Keratinocyte (primary cell): ENCODE measurements at regions not wholly inside any gene's neighbourhood (a gene's known extent, or its start where the extent isn't known, plus 50 kb on each side); places are given as distances from the start of the nearest gene placed in this dataset.
"Not testable (repeated sequence)": the region's sequence is repeated elsewhere in the genome, so short reads cannot be mapped to it uniquely, and the experiment has no call there.

Experiments
- DNase-seq: peaks from one replicate; pipeline ENCODE4 v3.0.0-alpha.2; 2011; ENCODE audit warnings: low read depth, missing footprints, low spot score
- FAIRE-seq: peaks from 2 replicates; lab custom pipeline; 2011; peaks lifted over from hg19 to GRCh38; lab: Jason Lieb, UNC
- H2AFZ ChIP-seq: 2 replicates; pipeline ENCODE4 v1.6.0; 2012; ENCODE audit warnings: low read length, control low read depth, inconsistent platforms; ENCODE audit not compliant: control insufficient read depth
- H3K27ac ChIP-seq: 2 replicates; pipeline ENCODE4 v1.5.1; 2011; ENCODE audit warnings: low read length; ENCODE audit not compliant: control insufficient read depth, insufficient read depth
- H3K27me3 ChIP-seq: 3 replicates; pipeline ENCODE4 v1.6.0; 2011; ENCODE audit warnings: low read length; ENCODE audit not compliant: control insufficient read depth, insufficient read depth; ENCODE audit errors: extremely low read depth
- H3K36me3 ChIP-seq, 2 experiments: 2 replicates in 1 of 2; 3 replicates in 1 of 2; pipeline ENCODE4 v1.5.1; 2011; ENCODE audit warnings: low read length in 2 of 2, mild to moderate bottlenecking in 1 of 2; ENCODE audit not compliant: control insufficient read depth in 2 of 2, insufficient read depth in 2 of 2; ENCODE audit errors: extremely low read depth in 1 of 2
- H3K4me1 ChIP-seq: 3 replicates; pipeline ENCODE4 v1.5.1; 2011; ENCODE audit warnings: low read length; ENCODE audit not compliant: control insufficient read depth, insufficient read depth; ENCODE audit errors: extremely low read depth
- H3K4me2 ChIP-seq: 3 replicates; pipeline ENCODE4 v1.6.0; 2011; ENCODE audit warnings: low read depth, low read length; ENCODE audit not compliant: control insufficient read depth, insufficient read depth; ENCODE audit errors: extremely low read depth
- H3K4me3 ChIP-seq, 3 experiments: fragments of 200-600 bp in 1 of 3; sonication (generic) in 1 of 3; 2 replicates in 2 of 3; 3 replicates in 1 of 3; pipeline ENCODE4 v1.5.1; 2011 to 2016; ENCODE audit warnings: low read length in 3 of 3, mild to moderate bottlenecking in 3 of 3, control low read depth in 2 of 3, inconsistent platforms in 1 of 3, low read depth in 1 of 3, mixed read lengths in 1 of 3, mixed run types in 1 of 3, moderate library complexity in 1 of 3; ENCODE audit not compliant: control insufficient read depth in 2 of 3, insufficient read depth in 2 of 3; ENCODE audit errors: extremely low read depth in 1 of 3
- H3K79me2 ChIP-seq: 2 replicates; pipeline ENCODE4 v1.6.0; 2012; ENCODE audit warnings: low read length; ENCODE audit not compliant: control insufficient read depth, insufficient read depth
- H3K9ac ChIP-seq: 3 replicates; pipeline ENCODE4 v1.6.0; 2011; ENCODE audit warnings: low read length; ENCODE audit not compliant: control insufficient read depth, insufficient read depth; ENCODE audit errors: extremely low read depth
- H3K9me1 ChIP-seq: 3 replicates; pipeline ENCODE4 v1.6.0; 2011; ENCODE audit warnings: low read length; ENCODE audit not compliant: control insufficient read depth, insufficient read depth; ENCODE audit errors: extremely low read depth
- H3K9me3 ChIP-seq: 2 replicates; pipeline ENCODE4 v1.5.1; 2012; ENCODE audit warnings: low read depth, low read length; ENCODE audit not compliant: control insufficient read depth
- H4K20me1 ChIP-seq: 3 replicates; pipeline ENCODE4 v1.6.0; 2011; ENCODE audit warnings: low read length; ENCODE audit not compliant: control insufficient read depth, insufficient read depth; ENCODE audit errors: extremely low read depth
- EZH2 ChIP-seq: IDR thresholded peaks from one replicate; pipeline ENCODE4 v1.6.1; 2012; ENCODE audit warnings: inconsistent platforms, mild to moderate bottlenecking, low read length, moderate library complexity
- dilution Hi-C: fragments of 300-500 bp; cut with MboI; formaldehyde crosslinking; loops from one replicate; pipeline ENCODE4 v1.7.0; 2020; ENCODE audit warnings: low sequenced_read_pairs; ENCODE audit not compliant: extremely low pct_ligation_motif_present
- TF ChIP-seq, protein P1 (sequence below), 3 experiments: IDR thresholded peaks in 1 of 3; conservative IDR thresholded peaks in 1 of 3; optimal IDR thresholded peaks in 1 of 3; 2 replicates in 2 of 3; 3 replicates in 1 of 3; pipeline versions ENCODE3 to v1.5.1; 2011; ENCODE audit warnings: low read length in 3 of 3, mild to moderate bottlenecking in 3 of 3, moderate library complexity in 2 of 3, control low read depth in 1 of 3, inconsistent platforms in 1 of 3; ENCODE audit not compliant: insufficient read depth in 2 of 3; ENCODE audit errors: extremely low read depth in 1 of 3

DNA sequence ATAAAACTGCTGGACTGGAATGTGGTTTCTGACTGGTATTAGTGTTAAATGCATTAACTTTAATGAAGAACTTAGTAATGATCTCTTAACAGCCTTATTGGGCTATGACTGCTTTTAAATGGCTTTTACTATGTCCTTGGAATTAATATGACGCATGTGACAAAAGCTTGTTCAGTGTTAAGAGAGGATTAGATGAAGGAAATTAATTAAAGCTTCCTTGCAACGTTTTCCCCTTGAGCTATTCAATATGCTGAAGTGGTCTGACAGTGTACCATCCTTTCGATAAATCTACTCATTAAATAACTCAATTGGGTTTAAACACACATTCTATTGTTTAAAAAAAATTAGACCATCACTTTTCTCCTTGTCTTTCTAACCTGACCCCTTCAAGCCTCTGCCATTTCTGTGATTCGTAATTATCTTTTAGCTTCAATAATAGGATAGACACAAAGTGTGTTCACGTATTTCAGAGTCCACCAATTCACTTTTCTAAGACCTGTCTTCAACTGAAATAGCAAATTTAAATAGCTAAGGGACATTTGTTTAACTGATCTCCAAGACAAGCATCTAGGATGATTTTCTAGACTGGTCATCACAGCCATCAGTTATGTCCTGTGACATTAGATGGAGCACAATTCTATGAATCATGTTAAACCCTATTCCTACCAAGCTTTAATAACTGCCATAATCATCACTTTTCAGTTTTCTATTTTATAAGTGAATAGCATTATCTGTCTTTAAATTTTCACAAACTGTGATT, 1258.0 kb upstream of the CDH9 start:
- Histone ChIP-seq H3K4me3 (no peak overlapping the region), H3K4me1 (no peaks in the 10 kb centered on the region), H3K27me3 (no peaks in the 10 kb centered on the region), H2AFZ (no peak overlapping the region), H3K9me1 (no peaks in the 10 kb centered on the region), H3K4me2 (no peak overlapping the region), H3K36me3 (no peaks in the 10 kb centered on the region), H3K9ac (no peak overlapping the region), H3K79me2 (no peaks in the 10 kb centered on the region), H3K27ac (no peak overlapping the region), H3K9me3 (peaks cover 2% of the 10 kb centered on the region), H4K20me1 (no peaks in the 10 kb centered on the region)
- no peak for TF ChIP-seq EZH2
- TF ChIP-seq, protein P1, sequence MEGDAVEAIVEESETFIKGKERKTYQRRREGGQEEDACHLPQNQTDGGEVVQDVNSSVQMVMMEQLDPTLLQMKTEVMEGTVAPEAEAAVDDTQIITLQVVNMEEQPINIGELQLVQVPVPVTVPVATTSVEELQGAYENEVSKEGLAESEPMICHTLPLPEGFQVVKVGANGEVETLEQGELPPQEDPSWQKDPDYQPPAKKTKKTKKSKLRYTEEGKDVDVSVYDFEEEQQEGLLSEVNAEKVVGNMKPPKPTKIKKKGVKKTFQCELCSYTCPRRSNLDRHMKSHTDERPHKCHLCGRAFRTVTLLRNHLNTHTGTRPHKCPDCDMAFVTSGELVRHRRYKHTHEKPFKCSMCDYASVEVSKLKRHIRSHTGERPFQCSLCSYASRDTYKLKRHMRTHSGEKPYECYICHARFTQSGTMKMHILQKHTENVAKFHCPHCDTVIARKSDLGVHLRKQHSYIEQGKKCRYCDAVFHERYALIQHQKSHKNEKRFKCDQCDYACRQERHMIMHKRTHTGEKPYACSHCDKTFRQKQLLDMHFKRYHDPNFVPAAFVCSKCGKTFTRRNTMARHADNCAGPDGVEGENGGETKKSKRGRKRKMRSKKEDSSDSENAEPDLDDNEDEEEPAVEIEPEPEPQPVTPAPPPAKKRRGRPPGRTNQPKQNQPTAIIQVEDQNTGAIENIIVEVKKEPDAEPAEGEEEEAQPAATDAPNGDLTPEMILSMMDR (optimal IDR thresholded peaks at IDR 0.05 in 1 of 3, IDR thresholded peaks at IDR 0.05 in 1 of 3, conservative IDR thresholded peaks at IDR 0.05 in 1 of 3; ENCODE audit: extremely low read depth in 1 of 3, insufficient read depth in 2 of 3, low read length in 3 of 3): no peak
- no peak for FAIRE-seq
- dilution Hi-C loops: no loop called here
- DNase-seq: no peak

DNA sequence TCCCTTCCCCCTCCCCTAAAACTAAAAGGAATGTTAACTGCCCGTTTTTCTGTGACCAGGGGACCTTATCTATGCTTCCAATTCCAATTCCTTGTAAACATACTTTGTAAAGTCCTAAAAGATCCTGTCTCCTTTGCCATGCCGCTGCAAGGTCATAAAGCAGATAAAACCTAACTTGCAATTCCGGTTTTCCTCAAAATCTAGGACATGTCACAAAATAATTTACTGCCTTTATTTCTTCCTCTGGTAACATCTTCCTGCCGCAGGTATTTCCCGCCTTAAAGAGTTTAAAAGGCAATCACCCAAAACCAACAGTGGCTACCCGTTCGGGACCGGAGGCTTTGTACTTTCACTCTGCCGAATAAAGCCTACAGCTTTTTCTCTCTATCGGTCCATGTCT, 1248.6 kb upstream of the CDH9 start:
- dilution Hi-C loops, DNase-seq: not testable (repeated sequence)

DNA sequence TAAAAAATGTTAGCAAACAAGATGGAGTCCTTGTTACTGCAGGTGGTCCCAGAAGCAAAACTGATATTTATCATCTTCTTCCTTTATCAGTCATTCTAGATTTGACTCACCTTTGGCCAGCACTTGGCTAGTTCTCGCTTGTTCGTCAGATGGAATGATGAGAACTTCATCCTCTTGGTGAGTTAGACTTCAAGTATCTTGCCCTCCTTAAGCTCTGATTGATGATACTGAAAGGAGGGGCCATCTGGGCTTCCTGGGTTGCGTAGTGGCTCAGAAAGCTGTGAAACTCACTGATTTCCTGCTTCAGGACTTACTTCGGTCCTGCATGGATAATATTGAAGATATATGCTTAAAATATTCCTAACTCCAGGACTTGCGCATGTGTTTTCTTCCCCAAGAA, 1248.2 kb upstream of the CDH9 start:
- TF ChIP-seq, protein P1 (optimal IDR thresholded peaks at IDR 0.05 in 1 of 3, IDR thresholded peaks at IDR 0.05 in 1 of 3, conservative IDR thresholded peaks at IDR 0.05 in 1 of 3; ENCODE audit: extremely low read depth in 1 of 3, insufficient read depth in 2 of 3, low read length in 3 of 3): no peak
- TF ChIP-seq EZH2: no peak
- no peak for DNase-seq
- Histone ChIP-seq H3K9ac (no peak overlapping the region), H3K4me3 (no peak overlapping the region), H3K27ac (no peak overlapping the region), H3K9me1 (no peaks in the 10 kb centered on the region), H3K9me3 (no peaks in the 10 kb centered on the region), H3K79me2 (no peaks in the 10 kb centered on the region), H3K27me3 (no peaks in the 10 kb centered on the region), H4K20me1 (no peaks in the 10 kb centered on the region), H3K36me3 (no peaks in the 10 kb centered on the region), H3K4me1 (no peaks in the 10 kb centered on the region), H3K4me2 (no peak overlapping the region), H2AFZ (no peak overlapping the region)
- dilution Hi-C loops: no loop called here
- no peak for FAIRE-seq

More for the DNA sequence above, 1248.6 kb upstream of the CDH9 start:
- not testable (repeated sequence) for H3K36me3 ChIP-seq, H3K9me3 ChIP-seq, H3K4me2 ChIP-seq, H3K4me1 ChIP-seq, H2AFZ ChIP-seq, FAIRE-seq, H3K4me3 ChIP-seq, H4K20me1 ChIP-seq, H3K79me2 ChIP-seq, H3K27ac ChIP-seq, H3K9ac ChIP-seq, H3K27me3 ChIP-seq, H3K9me1 ChIP-seq
